Renal cortical epithelial cell (primary cell): ENCODE measurements at regions not wholly inside any gene's neighbourhood (a gene's known extent, or its start where the extent isn't known, plus 50 kb on each side); places are given as distances from the start of the nearest gene placed in this dataset.
"Not testable (repeated sequence)": the region's sequence is repeated elsewhere in the genome, so short reads cannot be mapped to it uniquely, and the experiment has no call there.

Experiments used
- DNase-seq: peaks from one replicate; pipeline ENCODE4 v3.0.0-alpha.2; 2011; ENCODE audit warnings: low read depth

DNA sequence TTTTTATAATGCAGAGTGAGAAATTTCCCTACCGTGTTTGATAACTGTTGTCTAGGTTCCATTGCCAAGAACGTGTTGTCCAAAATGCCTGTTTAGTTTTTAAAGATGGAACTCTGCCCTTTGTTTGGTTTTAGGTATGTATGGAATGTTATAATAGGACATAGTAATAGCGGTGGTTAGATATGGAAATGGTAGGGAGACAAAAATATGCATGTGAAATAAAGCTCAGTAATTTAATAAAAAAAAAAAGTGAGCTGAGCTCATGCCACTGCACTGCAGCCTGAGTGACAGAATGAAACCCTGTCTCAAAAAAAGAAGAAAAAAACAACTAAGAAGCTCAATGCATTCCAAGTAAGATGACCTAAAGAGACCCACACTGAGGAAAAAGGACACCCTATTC, 72.9 kb downstream of the ZNF783 start:
- no peak for DNase-seq

DNA sequence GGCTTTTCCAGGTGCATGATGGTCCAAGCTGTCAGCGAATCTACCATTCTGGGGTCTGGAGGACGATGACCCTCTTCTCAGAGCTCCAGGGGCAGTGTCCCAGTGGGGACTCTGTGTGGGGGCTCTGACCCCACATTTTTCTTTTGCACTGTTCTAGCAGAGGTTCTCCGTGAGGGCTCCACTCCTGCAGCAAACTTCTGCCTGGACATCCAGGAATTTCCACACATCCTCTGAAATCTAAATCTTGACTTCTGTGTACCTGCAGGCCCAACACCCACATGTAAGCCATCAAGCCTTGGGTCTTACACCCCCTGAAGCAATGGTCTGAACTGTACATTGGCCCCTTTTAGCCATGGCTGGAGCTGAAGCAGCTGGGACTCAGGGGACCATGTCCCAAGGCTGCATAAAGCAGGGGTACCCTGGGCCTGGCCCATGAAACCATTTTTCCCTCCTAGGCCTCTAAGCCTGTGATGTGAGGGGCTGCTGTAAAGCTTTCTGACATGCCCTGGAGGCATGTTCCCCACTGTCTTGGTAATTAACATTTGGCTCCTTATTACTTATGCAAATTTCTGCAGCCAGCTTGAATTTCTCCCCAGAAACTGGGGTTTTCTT, 86.9 kb downstream of the ZNF783 start:
- no peak for DNase-seq

DNA sequence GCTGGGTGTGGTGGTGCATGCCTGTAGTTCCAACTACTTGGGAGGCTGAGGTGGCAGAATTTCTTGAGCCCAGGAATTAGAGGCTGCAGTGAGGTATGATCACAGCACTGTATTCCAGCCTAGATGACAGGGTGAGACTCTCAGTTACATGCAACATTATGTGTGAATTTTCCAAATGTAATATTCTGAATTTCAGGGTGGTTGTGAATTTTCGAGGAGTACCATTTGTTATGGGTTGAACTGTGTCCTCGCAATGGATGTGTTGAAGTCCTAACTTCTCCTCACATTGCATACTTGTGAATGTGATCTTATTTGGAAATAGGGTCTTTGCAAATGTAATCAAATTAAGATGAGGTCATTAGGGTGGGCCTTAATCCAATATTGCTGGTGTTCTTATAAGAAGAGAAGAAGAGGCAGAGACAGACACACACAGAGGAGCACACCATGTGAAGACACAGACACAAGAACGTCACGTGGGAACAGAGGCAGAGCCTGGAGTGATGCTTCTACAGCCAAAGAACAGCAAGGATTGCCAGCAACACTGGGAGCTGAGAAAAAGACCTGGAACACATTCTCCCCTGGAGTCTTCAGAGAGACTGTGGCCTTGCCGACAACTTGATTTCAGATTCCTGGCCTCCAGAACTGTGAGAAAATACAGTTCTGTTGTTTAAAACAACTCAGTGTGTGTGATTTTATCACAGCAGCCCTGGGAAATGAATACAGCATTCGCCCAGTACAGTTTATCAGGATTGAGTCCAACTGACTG, 91.9 kb downstream of the ZNF783 start:
- no peak for DNase-seq

DNA sequence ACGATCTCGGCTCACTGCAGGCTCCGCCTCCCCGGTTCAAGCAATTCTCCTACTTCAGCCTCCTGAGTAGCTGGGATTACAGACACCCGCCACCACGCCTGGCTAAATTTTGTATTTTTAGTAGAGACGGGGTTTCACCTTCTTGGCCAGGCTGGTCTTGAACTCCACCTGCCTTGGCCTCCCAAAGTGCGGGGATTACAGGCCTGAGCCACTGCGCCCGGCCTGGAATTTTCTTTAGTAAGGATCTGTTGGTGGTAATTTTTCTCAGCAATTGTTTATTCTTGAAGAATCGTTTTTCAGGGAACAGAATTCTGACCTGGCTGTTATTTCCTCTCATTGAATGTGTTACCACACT, 93.0 kb downstream of the ZNF783 start:
- not testable (repeated sequence) for DNase-seq

DNA sequence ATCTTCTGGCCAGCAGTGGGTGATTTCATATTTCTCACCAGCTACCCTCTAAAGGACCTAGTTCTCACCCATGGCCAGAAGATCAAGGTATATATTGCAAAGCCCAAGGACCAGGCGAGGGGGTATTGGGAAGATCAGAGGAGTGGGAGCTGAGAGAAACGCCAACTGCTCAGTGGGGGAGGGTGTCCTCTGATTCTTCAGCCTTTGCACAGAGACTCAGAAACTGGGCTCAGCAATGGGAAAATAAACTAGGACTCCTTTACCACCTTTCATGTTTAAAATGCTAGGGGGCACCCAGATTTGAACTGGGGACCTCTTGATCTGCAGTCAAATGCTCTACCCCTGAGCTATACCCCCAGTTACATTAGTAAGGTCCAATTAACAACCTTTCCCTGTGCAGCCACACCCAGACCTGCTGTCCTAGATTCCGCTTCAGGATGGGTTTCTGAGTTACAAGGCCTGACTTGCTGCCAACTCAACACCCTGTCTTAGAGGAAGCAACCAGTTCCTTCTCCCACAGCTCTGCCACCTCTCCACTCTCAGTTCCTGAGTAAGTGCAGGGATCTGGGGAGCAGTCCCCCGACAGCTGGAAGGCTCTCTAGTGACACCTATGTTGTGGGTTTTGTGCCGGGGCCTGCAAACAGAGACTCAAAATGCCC, 93.5 kb downstream of the ZNF783 start:
- no peak for DNase-seq

DNA sequence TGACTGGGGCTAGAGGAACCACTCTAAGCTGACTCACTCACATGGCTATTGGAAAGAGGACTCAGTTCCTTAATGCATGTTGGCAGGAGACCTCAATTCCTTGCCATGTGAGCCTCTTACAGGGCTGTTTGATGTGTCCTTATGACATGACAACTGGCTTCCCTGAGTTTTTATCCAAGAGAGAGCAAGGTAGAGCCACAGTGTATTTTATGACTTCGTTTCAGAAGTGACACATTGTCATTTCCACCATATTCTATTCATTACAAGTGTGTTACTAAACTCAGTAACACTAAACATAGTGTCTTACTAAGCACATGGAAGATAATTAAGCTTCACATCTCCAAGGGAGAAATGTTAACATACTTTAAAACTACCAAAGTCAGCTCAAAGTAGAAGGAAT, 98.2 kb downstream of the ZNF777 start:
- no peak for DNase-seq

DNA sequence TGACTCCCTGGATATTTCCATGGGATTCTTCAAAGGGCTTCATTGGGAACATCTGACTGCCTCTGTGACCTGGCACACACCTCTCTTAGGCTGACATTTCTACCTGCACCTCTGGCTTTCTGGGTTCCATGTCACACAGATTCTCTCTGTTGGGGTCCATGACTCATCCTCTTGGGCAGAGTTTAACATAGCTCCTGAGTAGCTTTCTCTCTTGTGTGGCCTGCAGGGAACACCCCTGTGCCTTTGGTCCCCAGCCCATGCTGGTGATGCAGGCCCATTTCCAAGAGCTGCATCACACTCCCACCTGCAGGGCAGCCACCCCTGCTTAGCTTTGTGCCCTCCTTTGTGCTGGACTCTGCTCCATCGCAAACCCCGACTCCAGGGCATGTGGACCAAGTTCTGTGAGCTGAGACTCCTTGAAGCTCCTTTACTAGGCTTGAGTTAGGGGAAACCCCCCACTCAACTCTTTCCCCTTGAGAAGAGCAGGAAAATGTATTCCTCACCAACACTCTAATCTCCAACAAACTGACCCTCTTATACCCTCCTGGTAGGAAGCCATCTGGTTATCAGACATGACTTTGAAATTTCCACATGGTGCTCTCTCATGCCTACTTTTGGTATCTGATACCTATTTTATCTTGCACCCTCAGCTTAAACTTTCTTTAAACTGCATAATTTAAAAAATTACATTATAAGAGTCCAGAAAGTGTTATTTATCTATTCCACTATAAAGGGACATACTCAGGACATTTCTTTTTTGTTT, 93.3 kb downstream of the ZNF777 start:
- no peak for DNase-seq

DNA sequence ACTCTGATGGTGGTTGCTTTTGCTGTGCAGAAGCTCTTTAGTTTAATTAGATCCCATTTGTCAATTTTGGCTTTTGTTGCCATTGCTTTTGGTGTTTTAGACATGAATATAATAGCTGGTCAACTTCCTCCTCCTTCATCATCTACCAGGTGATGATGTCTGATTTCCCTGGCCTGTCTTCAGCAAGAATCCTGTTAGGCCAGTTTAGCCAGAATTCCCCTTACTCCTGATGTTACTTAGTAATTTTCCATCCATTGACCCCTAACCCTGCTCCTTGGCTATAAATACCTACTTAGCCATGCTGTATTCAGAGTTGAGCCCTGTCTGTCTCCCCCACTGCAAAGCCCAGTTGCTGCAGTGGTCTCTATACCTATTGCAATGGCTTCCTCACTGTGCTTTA, 91.4 kb downstream of the ZNF777 start:
- peak; percentile 19 for DNase-seq

DNA sequence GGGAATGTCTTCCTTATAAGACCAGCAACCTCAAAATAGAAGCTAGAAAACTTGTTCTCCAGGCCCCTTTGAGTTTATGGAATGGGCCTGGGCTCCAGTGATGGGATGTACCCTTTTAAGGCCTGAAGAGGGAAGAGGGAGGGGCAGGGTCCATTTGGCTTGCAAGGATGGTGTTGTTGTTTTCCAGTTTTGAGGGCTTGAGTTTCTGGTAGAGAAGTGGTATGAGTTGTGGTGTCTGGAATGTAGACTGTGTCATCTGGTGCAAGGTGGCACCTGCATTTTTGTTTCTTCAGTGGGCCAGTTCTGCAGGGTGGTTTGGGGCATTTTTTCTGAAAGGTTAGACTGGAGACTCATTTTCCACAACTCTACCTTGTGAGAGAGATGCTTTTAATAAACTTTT, 90.1 kb downstream of the ZNF777 start:
- no peak for DNase-seq

DNA sequence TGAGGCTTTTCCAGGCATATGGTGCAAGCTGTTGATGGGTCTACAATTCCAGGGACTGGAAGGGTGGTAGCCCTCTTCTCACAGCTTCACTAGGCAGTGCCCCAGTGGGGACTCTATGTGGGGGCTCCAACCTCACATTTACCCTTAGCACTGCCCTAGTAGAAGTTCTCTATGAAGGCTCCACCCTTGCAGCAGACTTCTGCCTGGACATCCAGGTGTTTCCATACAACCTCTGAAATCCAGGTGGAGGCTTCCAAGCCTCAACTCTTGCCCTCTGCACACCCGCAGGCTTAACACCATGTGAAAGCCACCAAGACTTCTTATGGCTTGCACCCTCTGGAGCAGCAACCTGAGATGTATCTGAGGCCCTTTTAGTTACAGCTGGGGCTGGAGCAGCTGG, 87.8 kb downstream of the ZNF777 start:
- no peak for DNase-seq

DNA sequence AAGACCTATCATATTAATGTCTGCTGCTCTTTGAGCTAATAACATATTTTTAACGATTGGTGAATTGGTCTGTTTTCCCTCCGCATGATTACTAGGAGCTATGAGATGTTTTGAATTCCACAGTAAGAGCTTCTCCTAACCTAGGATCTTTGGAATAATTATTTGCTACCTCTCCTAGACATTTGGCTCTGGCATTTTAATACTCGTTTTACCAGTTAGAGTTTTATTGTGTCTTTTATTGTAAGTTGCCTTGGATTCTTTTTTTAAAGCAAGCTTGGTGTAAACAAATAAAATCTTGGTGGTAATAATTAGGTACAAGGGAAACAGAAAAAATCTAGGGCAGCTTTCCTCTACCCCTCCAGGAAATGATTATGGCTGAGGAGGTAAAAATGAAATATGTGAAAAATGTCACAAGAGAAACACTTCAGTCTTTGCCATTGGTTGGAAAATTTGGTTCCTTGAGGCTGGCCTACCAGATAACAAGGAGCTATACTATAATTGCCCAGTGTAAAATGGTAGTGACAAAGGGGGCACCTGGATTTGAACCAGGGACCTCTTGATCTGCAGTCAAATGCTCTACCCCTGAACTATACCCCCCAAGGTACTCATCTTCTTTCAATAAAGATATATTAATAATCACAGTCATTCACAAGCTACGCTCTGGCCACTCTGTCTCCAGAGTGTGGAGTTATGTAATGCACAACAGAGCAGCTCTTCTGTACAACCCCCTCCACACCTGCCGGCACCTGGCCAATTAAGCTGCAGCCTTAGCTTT, 85.4 kb downstream of the ZNF777 start:
- DNase-seq, result no peak

DNA sequence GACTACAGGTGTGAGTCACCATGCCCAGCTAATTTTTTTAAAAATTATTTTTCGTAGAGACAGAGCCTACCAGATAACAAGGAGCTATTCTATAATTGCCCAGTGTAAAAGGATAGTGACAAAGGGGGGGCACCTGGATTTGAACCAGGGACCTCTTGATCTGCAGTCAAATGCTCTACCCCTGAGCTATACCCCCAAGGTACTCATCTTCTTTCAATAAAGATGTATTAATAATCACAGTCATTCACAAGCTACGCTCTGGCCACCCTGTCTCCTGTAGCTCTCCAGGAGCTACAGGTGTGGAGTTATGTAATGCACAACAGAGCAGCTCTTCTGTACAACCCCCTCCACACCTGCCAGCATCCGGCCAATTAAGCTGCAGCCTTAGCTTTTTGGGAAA, 83.5 kb downstream of the ZNF777 start:
- DNase-seq, result no peak

DNA sequence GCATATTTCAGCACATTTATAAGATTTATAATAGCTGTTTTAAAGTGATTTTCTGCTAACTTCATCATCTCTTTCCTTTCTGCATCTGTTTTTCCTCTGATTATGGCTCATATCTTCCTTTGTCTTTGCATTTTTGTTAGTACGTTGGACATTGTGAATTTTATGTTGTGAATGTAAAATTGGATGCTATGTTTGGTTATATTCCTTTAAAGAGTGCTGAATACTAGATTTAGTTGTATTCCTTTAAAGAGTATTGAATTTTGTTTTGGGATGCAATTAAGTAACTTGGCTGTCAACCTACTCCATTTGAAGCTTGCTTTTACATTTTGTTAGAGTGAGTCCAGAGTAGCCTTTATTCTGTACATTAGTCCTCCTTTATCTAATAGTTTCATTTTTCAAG, 81.2 kb downstream of the ZNF777 start:
- DNase-seq, result no peak

DNA sequence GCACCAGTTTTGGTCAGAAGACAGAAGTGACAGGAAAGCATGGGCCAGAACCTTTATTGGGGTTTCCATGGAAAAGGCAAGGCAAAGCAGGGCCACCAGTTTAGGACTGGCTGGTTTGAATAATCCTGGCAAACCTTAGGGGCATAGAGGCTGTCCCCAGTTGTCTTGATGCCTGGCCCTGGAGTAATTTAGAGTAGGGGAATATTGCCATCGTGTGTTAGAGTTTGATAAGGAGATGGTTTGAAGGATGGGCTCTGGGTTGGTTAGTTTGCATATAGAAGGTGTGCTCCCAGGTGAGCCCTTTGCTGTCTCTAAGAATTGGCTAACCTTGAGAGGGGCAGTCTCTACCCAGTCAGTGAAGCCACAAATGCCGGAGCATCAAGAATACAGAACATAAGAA, 79.6 kb downstream of the ZNF777 start:
- DNase-seq, result no peak
